Neutrophil (primary cell): ENCODE measurements at regions not wholly inside any gene's neighbourhood (a gene's known extent, or its start where the extent isn't known, plus 50 kb on each side); places are given as distances from the start of the nearest gene placed in this dataset.

ENCODE experiments used
- H3K27ac ChIP-seq: fragments of 200-600 bp; sonication (generic); 2 replicates; pipeline ENCODE4 v1.5.1; 2016; ENCODE audit warnings: mild to moderate bottlenecking, moderate library complexity
- H3K27me3 ChIP-seq: fragments of 200-600 bp; sonication (generic); 2 replicates; pipeline ENCODE4 v1.6.0; 2016; ENCODE audit warnings: mild to moderate bottlenecking
- H3K36me3 ChIP-seq: fragments of 200-600 bp; sonication (generic); 2 replicates; pipeline ENCODE4 v1.5.1; 2017
- H3K4me1 ChIP-seq, 2 experiments: fragments of 200-600 bp in 1 of 2; sonication (generic) in 1 of 2; 1 replicate in 1 of 2; 2 replicates in 1 of 2; pipeline versions ENCODE4 v1.5.1 to v1.6.1; 2013 to 2016; ENCODE audit warnings: low read depth in 1 of 2, low read length in 1 of 2, mild to moderate bottlenecking in 1 of 2, moderate library complexity in 1 of 2; ENCODE audit not compliant: control insufficient read depth in 1 of 2, insufficient read depth in 1 of 2
- H3K4me3 ChIP-seq, 2 experiments: fragments of 200-600 bp in 1 of 2; sonication (generic) in 1 of 2; 1 replicate in 1 of 2; 2 replicates in 1 of 2; pipeline ENCODE4 v1.5.1; 2013 to 2016; ENCODE audit warnings: low read depth in 1 of 2, low read length in 1 of 2, mild to moderate bottlenecking in 1 of 2, moderate library complexity in 1 of 2
- H3K9me3 ChIP-seq: fragments of 200-600 bp; sonication (generic); 2 replicates; pipeline ENCODE4 v1.5.1; 2016
- CTCF ChIP-seq: fragments of 200-600 bp; sonication (generic); IDR thresholded peaks from 2 replicates; pipeline ENCODE4 v1.5.1; 2016; ENCODE audit warnings: antibody characterized with exemption

GRCh38 chr5:165138236-165138635 is 1632.8 kb downstream of the MAT2B start:
- H3K27ac ChIP-seq, result no peak overlapping the region
- no peak for TF ChIP-seq CTCF
- no peaks in the 10 kb centered on the region for H3K27me3 ChIP-seq
- no peaks in the 10 kb centered on the region for H3K9me3 ChIP-seq
- H3K4me1 ChIP-seq, result peaks cover 5 to 9% of the 10 kb centered on the region in 2 experiments
- H3K4me3 ChIP-seq, result no peak overlapping the region
- no peaks in the 10 kb centered on the region for H3K36me3 ChIP-seq

GRCh38 chr5:165139262-165139661 is 1633.8 kb downstream of the MAT2B start:
- Histone ChIP-seq H3K36me3 (no peaks in the 10 kb centered on the region), H3K9me3 (no peaks in the 10 kb centered on the region), H3K27me3 (no peaks in the 10 kb centered on the region), H3K4me1 (peaks cover 5 to 9% of the 10 kb centered on the region in 2 experiments), H3K4me3 (no peak overlapping the region), H3K27ac (peak overlapping the region; percentile 0)
- no peak for TF ChIP-seq CTCF

GRCh38 chr5:165139721-165140120 is 1634.3 kb downstream of the MAT2B start:
- Histone ChIP-seq H3K36me3 (no peaks in the 10 kb centered on the region), H3K4me1 (peaks cover 5 to 9% of the 10 kb centered on the region in 2 experiments), H3K27ac (no peak overlapping the region), H3K4me3 (no peak overlapping the region), H3K9me3 (no peaks in the 10 kb centered on the region), H3K27me3 (no peaks in the 10 kb centered on the region)
- no peak for TF ChIP-seq CTCF

- TF ChIP-seq CTCF, result no peak
- H3K27ac ChIP-seq, result no peak overlapping the region
- no peaks in the 10 kb centered on the region for H3K36me3 ChIP-seq
- H3K27me3 ChIP-seq, result no peaks in the 10 kb centered on the region
- no peak overlapping the region for H3K4me3 ChIP-seq
- peaks cover 5 to 9% of the 10 kb centered on the region in 2 experiments for H3K4me1 ChIP-seq
- no peaks in the 10 kb centered on the region for H3K9me3 ChIP-seq
Measured at GRCh38 chr5:165143741-165144140, 1638.3 kb downstream of the MAT2B start.

GRCh38 chr5:165149431-165149830 is 1644.0 kb downstream of the MAT2B start:
- TF ChIP-seq CTCF, result no peak

GRCh38 chr5:165152058-165152457 is 1646.6 kb downstream of the MAT2B start:
- no peaks in the 10 kb centered on the region for H3K9me3 ChIP-seq
- no peaks in the 10 kb centered on the region for H3K27me3 ChIP-seq
- H3K27ac ChIP-seq, result no peak overlapping the region
- no peak overlapping the region for H3K4me3 ChIP-seq
- TF ChIP-seq CTCF, result no peak
- no peaks in the 10 kb centered on the region for H3K4me1 ChIP-seq
- no peaks in the 10 kb centered on the region for H3K36me3 ChIP-seq

More at GRCh38 chr5:165149431-165149830, 1644.0 kb downstream of the MAT2B start:
- Histone ChIP-seq H3K4me1 (no peaks in the 10 kb centered on the region), H3K36me3 (no peaks in the 10 kb centered on the region), H3K9me3 (no peaks in the 10 kb centered on the region), H3K4me3 (no peak overlapping the region), H3K27me3 (no peaks in the 10 kb centered on the region), H3K27ac (no peak overlapping the region)
